ENCODE measurements at regions not wholly inside any gene's neighbourhood (a gene's known extent, or its start where the extent isn't known, plus 50 kb on each side); places are given as distances from the start of the nearest gene placed in this dataset.

DNA sequence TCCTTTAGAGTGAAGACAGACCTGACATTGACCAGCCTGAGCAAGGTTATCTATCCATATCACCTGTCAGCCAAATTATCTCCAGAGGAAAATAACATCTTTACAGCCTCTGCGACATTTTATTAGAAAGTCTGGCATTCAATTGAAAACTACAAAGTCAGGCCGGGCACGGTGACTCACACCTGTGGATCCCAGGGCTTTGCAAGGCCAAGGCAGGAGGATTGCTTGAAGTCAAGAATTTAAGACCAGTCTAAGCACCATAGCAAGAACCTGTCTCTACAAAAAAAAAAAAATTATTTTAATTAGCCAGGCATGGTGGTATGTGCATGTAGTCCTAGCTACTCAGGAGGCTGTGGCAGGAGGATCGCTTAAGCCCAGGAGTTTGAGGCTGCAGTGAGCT is 141.6 kb downstream of the RCN1 start:
- TF ChIP-seq, protein P1, sequence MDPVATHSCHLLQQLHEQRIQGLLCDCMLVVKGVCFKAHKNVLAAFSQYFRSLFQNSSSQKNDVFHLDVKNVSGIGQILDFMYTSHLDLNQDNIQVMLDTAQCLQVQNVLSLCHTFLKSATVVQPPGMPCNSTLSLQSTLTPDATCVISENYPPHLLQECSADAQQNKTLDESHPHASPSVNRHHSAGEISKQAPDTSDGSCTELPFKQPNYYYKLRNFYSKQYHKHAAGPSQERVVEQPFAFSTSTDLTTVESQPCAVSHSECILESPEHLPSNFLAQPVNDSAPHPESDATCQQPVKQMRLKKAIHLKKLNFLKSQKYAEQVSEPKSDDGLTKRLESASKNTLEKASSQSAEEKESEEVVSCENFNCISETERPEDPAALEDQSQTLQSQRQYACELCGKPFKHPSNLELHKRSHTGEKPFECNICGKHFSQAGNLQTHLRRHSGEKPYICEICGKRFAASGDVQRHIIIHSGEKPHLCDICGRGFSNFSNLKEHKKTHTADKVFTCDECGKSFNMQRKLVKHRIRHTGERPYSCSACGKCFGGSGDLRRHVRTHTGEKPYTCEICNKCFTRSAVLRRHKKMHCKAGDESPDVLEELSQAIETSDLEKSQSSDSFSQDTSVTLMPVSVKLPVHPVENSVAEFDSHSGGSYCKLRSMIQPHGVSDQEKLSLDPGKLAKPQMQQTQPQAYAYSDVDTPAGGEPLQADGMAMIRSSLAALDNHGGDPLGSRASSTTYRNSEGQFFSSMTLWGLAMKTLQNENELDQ (tag by site-specific recombination; IDR thresholded peaks at IDR 0.05; ENCODE audit: low read depth), result no peak
- TF ChIP-seq, protein P2, sequence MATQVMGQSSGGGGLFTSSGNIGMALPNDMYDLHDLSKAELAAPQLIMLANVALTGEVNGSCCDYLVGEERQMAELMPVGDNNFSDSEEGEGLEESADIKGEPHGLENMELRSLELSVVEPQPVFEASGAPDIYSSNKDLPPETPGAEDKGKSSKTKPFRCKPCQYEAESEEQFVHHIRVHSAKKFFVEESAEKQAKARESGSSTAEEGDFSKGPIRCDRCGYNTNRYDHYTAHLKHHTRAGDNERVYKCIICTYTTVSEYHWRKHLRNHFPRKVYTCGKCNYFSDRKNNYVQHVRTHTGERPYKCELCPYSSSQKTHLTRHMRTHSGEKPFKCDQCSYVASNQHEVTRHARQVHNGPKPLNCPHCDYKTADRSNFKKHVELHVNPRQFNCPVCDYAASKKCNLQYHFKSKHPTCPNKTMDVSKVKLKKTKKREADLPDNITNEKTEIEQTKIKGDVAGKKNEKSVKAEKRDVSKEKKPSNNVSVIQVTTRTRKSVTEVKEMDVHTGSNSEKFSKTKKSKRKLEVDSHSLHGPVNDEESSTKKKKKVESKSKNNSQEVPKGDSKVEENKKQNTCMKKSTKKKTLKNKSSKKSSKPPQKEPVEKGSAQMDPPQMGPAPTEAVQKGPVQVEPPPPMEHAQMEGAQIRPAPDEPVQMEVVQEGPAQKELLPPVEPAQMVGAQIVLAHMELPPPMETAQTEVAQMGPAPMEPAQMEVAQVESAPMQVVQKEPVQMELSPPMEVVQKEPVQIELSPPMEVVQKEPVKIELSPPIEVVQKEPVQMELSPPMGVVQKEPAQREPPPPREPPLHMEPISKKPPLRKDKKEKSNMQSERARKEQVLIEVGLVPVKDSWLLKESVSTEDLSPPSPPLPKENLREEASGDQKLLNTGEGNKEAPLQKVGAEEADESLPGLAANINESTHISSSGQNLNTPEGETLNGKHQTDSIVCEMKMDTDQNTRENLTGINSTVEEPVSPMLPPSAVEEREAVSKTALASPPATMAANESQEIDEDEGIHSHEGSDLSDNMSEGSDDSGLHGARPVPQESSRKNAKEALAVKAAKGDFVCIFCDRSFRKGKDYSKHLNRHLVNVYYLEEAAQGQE (tag by site-specific recombination; IDR thresholded peaks at IDR 0.05), result no peak
- TF ChIP-seq HOXA7 (CRISPR knock-in tag; IDR thresholded peaks at IDR 0.05; ENCODE audit: borderline replicate concordance) (no peak), YY1 (tag by site-specific recombination; IDR thresholded peaks at IDR 0.05) (no peak), PRDM1 (tag by site-specific recombination; IDR thresholded peaks at IDR 0.05) (no peak)
- TF ChIP-seq, protein P3, sequence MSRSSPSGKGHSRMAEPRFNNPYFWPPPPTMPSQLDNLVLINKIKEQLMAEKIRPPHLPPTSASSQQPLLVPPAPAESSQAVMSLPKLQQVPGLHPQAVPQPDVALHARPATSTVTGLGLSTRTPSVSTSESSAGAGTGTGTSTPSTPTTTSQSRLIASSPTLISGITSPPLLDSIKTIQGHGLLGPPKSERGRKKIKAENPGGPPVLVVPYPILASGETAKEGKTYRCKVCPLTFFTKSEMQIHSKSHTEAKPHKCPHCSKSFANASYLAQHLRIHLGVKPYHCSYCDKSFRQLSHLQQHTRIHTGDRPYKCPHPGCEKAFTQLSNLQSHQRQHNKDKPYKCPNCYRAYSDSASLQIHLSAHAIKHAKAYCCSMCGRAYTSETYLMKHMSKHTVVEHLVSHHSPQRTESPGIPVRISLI (tag by site-specific recombination; IDR thresholded peaks at IDR 0.05), result no peak
- TF ChIP-seq, protein P4, sequence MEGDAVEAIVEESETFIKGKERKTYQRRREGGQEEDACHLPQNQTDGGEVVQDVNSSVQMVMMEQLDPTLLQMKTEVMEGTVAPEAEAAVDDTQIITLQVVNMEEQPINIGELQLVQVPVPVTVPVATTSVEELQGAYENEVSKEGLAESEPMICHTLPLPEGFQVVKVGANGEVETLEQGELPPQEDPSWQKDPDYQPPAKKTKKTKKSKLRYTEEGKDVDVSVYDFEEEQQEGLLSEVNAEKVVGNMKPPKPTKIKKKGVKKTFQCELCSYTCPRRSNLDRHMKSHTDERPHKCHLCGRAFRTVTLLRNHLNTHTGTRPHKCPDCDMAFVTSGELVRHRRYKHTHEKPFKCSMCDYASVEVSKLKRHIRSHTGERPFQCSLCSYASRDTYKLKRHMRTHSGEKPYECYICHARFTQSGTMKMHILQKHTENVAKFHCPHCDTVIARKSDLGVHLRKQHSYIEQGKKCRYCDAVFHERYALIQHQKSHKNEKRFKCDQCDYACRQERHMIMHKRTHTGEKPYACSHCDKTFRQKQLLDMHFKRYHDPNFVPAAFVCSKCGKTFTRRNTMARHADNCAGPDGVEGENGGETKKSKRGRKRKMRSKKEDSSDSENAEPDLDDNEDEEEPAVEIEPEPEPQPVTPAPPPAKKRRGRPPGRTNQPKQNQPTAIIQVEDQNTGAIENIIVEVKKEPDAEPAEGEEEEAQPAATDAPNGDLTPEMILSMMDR (tag by site-specific recombination; IDR thresholded peaks at IDR 0.05), result no peak

Data from HEK293 (cell line).